BJ (cell line): ENCODE measurements at regions not wholly inside any gene's neighbourhood (a gene's known extent, or its start where the extent isn't known, plus 50 kb on each side); places are given as distances from the start of the nearest gene placed in this dataset.

Source experiments
- CTCF ChIA-PET: fragments of 350-600 bp; formaldehyde crosslinking; extraction: SDS; loops from one replicate; lab custom pipeline; 2021; ENCODE audit warnings: antibody characterized with exemption, inconsistent platforms; lab: Yijun Ruan, JAX
- POLR2A ChIA-PET: fragments of 300-600 bp; sonication (Branson Sonifier 250); formaldehyde crosslinking; extraction: SDS; loops from one replicate; lab custom pipeline; 2021; ENCODE audit warnings: antibody characterized with exemption; lab: Charles Lee
- DNase-seq: peaks from one replicate; pipeline ENCODE4 v3.0.0-alpha.2; 2011; ENCODE audit warnings: low read depth
- H3K27me3 ChIP-seq: 2 replicates; pipeline ENCODE4 v1.6.0; 2011; ENCODE audit warnings: low read length; ENCODE audit not compliant: control insufficient read depth, insufficient read depth
- H3K36me3 ChIP-seq: 2 replicates; pipeline ENCODE4 v1.5.1; 2011; ENCODE audit warnings: low read length; ENCODE audit not compliant: control insufficient read depth, insufficient read depth
- H3K4me3 ChIP-seq: 2 replicates; pipeline ENCODE4 v1.5.1; 2011; ENCODE audit warnings: low read depth, mild to moderate bottlenecking, control low read depth, low read length
- TF ChIP-seq, protein P1 (sequence below): IDR thresholded peaks from 2 replicates; pipeline ENCODE4 v1.5.1; 2011; ENCODE audit warnings: low read depth, mild to moderate bottlenecking, control low read depth, inconsistent platforms, low read length, moderate library complexity; ENCODE audit not compliant: insufficient read depth

DNA sequence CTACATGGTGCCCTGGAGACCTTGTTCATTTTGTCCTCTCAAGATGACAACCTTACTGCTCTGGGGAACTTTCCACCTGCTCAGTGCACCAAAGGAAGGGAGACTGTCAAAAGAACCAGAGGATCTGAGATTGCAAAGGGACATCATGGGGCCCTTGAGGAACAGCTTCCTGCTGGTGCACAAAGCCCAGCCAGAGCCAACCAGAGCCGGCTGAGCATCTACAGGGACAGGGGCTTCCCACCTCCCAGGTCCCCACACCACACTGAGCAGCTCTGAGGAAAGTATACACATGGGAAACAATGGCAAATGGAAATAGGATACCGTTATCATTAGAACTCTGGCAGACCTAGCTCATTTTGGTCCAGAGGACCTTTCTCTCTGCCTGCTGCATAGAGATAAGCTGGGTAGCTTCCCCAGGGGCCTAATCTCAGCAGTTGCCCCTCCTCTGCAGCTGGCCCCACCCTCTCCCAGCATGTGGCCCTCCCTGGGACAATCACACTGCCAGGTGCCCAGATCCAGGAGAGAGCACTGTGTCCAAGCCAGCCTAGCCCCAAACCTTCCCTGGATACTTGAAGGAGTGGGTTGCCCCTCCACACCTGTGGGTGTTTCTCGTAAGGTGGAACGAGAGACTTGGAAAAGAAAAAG lies 123.4 kb upstream of the PRR20G start:
- ChIA-PET CTCF (no interaction called here), POLR2A (no interaction called here)
- TF ChIP-seq, protein P1, sequence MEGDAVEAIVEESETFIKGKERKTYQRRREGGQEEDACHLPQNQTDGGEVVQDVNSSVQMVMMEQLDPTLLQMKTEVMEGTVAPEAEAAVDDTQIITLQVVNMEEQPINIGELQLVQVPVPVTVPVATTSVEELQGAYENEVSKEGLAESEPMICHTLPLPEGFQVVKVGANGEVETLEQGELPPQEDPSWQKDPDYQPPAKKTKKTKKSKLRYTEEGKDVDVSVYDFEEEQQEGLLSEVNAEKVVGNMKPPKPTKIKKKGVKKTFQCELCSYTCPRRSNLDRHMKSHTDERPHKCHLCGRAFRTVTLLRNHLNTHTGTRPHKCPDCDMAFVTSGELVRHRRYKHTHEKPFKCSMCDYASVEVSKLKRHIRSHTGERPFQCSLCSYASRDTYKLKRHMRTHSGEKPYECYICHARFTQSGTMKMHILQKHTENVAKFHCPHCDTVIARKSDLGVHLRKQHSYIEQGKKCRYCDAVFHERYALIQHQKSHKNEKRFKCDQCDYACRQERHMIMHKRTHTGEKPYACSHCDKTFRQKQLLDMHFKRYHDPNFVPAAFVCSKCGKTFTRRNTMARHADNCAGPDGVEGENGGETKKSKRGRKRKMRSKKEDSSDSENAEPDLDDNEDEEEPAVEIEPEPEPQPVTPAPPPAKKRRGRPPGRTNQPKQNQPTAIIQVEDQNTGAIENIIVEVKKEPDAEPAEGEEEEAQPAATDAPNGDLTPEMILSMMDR = no peak
- H3K27me3 ChIP-seq = peaks cover 4% of the 10 kb centered on the region
- DNase-seq = no peak
- H3K4me3 ChIP-seq = no peak overlapping the region
- H3K36me3 ChIP-seq = no peaks in the 10 kb centered on the region

DNA sequence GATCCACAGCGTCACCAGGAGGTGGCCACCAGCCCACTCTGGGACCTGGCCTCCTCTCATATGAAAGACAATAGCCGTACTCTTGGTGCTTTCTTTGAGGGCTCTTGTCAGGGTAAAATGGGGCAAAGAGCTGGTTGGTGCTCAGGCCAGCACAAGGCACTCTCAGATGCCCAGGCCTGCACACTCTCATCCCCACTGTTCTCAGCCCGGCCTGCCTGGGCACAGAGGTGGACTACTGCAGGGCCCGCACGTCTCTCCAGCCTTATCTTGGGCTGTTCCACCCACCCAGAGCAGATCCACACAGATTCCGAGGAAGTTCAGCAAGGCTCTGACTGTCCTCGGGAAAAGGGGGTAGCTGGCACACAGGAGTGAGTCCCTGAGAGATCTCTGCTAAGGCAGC lies 122.8 kb upstream of the PRR20G start:
- CTCF ChIA-PET = no interaction called here

DNA sequence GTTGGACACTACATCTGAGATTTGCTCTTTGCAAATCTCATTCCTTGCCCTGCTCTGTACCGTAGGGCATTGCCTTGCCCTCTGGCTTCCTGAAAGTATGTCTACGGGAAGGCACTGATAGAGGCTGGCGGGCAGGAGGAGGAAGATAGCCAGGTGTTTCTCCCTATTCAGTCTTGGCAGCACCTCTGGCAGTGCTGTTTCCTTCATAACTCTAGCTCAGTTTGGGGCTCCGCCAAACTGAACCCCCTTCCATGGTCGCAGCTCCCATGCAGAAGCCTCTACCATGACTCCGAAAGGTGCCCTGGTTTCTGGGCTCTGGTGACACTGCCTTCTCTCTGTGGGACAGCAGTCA lies 122.3 kb upstream of the PRR20G start:
- TF ChIP-seq, protein P1 = no peak
- ChIA-PET POLR2A (no interaction called here), CTCF (no interaction called here)
- DNase-seq = no peak
- Histone ChIP-seq H3K27me3 (peaks cover 4% of the 10 kb centered on the region), H3K4me3 (no peak overlapping the region), H3K36me3 (no peaks in the 10 kb centered on the region)

More for the DNA sequence above, 122.8 kb upstream of the PRR20G start:
- POLR2A ChIA-PET = no interaction called here
- Histone ChIP-seq H3K4me3 (no peak overlapping the region), H3K27me3 (peaks cover 4% of the 10 kb centered on the region), H3K36me3 (no peaks in the 10 kb centered on the region)
- TF ChIP-seq, protein P1 = no peak
- no peak for DNase-seq

DNA sequence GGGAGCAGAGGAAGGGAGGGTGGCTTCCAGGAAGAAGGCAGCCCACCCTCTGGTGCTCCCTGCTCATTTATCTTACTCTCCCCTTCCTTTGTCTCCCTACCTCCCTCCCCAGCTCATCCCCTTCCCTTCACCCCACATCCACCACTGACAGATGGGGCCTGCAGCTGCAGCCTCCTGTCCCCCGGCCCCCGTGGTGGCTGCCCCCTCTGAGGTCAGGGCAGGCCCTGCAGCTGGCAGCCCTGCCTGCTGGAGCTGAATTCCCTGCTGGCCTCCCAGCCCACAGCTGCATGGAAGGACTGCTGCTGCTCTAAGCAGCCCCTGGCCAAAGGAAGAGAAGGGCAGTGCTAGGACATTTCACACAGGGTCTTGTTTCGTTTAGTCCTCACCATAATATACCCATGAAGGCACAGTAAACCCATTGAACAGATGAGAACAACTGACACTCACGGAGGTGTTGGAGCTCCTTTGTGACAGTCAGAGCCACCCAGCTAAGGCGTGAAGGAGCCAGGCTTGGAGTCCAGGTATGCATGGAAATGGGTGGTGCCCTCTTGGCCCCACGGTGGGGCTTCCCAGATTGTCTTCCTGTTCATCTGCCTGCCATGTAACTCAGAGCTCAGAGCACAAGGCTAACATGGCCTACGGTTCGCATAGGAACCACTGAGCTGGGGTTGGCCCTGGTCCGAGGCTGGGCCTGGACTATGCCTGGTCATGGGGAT lies 121.7 kb upstream of the PRR20G start:
- ChIA-PET CTCF (no interaction called here), POLR2A (no interaction called here)
- Histone ChIP-seq H3K4me3 (no peak overlapping the region), H3K27me3 (peaks cover 4% of the 10 kb centered on the region), H3K36me3 (no peaks in the 10 kb centered on the region)
- TF ChIP-seq, protein P1 = no peak
- no peak for DNase-seq

DNA sequence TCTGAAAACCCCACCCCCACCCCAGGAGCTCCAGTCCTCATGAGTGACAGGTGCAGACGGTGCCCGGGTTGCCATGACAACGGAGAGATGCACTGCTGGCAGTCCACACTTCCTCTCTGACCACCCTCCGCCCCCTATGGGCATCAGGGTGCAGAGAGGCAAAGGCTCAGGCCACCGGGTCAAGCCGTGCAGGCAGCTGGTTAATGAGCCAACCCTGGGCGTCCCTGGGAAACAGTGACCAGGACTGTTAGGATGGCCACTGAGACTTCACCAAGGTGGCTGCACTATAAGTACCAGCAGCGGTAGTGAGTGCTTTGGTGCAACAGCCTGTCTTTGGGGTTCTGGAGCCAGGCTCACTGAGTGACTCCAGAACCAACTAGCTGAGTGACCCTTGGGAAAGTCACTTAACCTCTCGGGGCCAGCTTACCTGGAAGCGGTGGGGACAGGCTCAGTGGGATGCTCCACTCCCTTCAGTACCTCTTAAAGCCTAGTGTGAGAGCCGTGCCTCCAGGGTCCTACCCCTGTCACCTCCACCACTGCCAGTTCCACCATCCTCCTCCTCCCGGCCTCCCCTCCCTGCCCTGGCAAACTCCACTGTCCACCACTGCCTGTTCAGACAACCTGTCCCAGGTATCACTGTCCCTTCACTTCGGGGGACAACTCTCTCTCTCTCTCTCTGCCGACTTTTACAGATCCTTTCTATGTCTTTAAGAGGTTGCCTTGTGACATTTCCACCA lies 121.0 kb upstream of the PRR20G start:
- no peak overlapping the region for H3K4me3 ChIP-seq
- TF ChIP-seq, protein P1 = no peak
- POLR2A ChIA-PET = no interaction called here
- CTCF ChIA-PET = no interaction called here
- no peak for DNase-seq
- H3K27me3 ChIP-seq = peaks cover 4% of the 10 kb centered on the region; the same call in 1 of the 2 replicates
- H3K36me3 ChIP-seq = no peaks in the 10 kb centered on the region
